ENCODE measurements at regions not wholly inside any gene's neighbourhood (a gene's known extent, or its start where the extent isn't known, plus 50 kb on each side); places are given as distances from the start of the nearest gene placed in this dataset.
"Not testable (repeated sequence)": the region's sequence is repeated elsewhere in the genome, so short reads cannot be mapped to it uniquely, and the experiment has no call there.

DNA sequence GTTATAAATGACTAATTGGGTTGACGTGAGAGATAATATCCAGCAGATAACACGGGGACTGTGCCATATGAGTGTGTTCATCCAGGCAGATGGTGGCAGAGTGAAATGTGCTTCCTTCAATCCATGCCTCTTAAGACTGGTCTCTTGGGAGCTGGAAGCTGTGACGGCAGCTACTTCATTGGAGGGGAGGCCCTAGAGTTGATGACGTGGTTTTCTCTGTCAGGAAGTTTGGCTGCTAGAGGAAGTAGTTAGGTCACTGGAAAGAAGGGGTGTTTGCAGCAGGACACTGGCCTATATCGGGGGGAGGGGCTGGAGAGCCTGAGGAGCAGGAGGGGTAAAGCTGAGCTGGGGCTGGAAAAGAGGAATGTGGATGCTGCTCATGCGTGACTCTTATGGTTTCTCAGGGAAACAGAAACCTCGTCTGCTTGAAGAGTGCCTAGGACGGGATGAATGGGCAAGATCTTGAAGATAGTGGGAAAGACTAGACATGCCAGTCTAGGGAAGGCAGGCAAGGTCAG, 3051.6 kb downstream of the RPIA start:
- not testable (repeated sequence) for H3K36me3 ChIP-seq (ENCODE audit: insufficient read depth, low read length); H3K9me3 ChIP-seq (ENCODE audit: control insufficient read depth, insufficient read depth, low read length); H3K9ac ChIP-seq (ENCODE audit: low read depth, low read length); H3K4me1 ChIP-seq (ENCODE audit: insufficient read depth, low read length)

DNA sequence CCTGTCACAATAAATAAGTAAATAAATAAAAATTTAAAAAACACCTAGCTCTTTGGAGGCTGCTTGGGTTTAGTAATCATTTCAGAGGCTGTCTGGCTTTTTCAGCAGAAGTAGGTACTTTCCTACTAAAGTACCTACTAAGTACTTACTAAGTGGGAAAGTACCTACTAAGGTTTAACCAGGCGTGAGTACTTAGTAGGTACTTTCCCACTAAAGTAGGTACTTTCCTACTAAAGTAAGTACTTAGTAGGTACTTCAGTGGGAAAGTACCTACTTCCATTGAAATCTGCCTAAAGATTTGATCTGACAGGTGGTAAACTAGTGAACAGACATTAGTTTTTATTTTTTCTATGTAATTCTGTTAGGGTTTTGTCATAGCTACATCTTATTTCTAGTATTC, 3052.4 kb downstream of the RPIA start:
- H3K9me3 ChIP-seq (ENCODE audit: control insufficient read depth, insufficient read depth, low read length); H3K9ac ChIP-seq (ENCODE audit: low read depth, low read length); H3K36me3 ChIP-seq (ENCODE audit: insufficient read depth, low read length); H3K4me1 ChIP-seq (ENCODE audit: insufficient read depth, low read length): not testable (repeated sequence)

DNA sequence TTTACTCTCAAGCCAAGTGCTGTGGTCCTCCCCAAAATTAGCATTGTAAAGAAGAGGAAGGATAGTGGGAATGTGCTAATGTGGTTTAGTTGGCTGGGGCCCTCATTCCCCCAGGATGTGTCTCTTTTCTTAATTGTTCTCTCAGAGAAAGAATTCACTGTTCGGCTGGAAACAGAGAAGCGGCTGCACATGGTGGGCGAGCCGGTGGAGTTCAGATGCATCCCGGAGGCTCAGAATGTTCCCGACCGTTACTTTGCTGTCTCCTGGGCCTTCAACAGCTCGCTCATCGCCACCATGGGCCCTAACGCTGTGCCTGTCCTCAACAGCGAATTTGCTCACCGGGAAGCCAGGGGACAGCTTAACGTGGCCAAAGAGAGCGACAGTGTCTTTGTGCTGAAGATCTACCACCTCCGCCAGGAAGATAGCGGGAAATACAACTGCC, 3053.2 kb downstream of the RPIA start:
- H3K9ac ChIP-seq (ENCODE audit: low read depth, low read length) = peak overlapping the region; percentile 42; the same call in 1 of the 2 replicates
- H3K9me3 ChIP-seq (ENCODE audit: control insufficient read depth, insufficient read depth, low read length); H3K36me3 ChIP-seq (ENCODE audit: insufficient read depth, low read length); H3K4me1 ChIP-seq (ENCODE audit: insufficient read depth, low read length): not testable (repeated sequence)

DNA sequence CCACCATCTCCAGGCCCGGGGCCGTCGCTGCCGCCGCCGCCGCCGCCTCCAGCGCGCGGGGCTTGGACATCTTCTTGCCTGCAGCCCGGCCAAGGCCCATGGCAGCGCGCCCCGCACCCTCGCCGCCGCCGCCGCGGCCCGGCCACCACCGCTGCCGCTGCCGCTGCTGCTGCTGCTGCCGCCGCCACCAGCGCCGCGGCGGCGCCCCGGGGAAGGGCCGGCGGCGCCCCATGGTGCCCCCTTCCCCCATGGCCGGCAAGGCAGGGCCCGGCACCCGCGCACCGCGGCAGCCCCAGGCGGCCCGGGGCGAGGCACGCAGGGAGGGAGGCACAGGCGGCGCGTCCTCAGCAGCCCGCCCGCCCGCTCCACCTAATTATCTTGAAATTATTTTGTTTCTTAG, 3057.4 kb downstream of the RPIA start:
- Histone ChIP-seq H3K9me3 (ENCODE audit: control insufficient read depth, insufficient read depth, low read length) (no peaks in the 10 kb centered on the region), H3K36me3 (ENCODE audit: insufficient read depth, low read length) (no peaks in the 10 kb centered on the region), H3K9ac (ENCODE audit: low read depth, low read length) (no peak overlapping the region), H3K4me1 (ENCODE audit: insufficient read depth, low read length) (no peaks in the 10 kb centered on the region)

DNA sequence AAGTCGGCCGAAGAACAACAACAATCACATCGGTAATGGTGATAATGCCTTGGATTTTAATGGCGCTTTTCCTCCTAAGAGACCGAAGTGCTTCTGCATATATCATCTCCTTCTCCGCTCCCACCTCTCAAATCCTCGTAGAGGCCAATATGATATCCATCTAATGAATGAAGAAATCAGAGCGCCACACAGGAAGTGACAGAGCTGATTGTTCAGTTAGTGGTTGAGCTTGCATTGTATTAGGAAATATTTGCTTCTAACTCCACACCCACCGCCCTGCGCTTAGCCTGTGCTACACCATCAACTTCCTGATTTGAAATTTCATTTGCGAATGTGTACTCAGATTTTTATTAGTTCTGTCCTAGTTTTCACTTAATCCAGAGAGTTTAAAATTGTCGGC, 3058.2 kb downstream of the RPIA start:
- H3K9ac ChIP-seq (ENCODE audit: low read depth, low read length); H3K36me3 ChIP-seq (ENCODE audit: insufficient read depth, low read length); H3K9me3 ChIP-seq (ENCODE audit: control insufficient read depth, insufficient read depth, low read length); H3K4me1 ChIP-seq (ENCODE audit: insufficient read depth, low read length): not testable (repeated sequence)

DNA sequence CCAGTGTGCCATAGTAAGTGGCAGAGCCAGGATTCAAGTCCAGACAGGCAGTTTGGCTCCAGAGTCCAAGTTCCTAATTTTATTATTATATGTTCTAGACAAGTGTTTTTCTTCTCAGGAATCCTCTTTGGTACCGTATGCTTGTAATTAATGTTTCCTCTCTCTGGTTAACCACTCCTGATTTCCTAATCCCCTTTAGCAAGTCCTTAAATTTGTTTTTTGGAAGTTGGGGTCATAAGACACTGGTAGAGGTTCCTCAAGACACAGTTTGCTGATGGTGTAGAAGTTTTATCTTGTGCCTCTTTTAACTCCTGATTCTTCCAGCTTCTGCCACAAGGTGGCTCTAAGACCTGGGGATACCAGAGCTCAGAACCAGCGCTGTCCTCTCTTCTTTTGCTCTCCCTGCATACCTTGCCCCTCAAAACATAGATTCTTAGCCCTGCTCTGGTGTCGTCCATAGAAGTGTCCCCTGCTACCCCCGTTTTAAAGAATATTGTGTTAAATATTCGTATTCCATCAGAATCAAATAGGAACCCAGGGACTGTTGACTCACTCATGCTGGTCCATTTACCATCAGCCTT, 3068.0 kb downstream of the RPIA start:
- H3K4me1 ChIP-seq (ENCODE audit: insufficient read depth, low read length); H3K9me3 ChIP-seq (ENCODE audit: control insufficient read depth, insufficient read depth, low read length); H3K36me3 ChIP-seq (ENCODE audit: insufficient read depth, low read length); H3K9ac ChIP-seq (ENCODE audit: low read depth, low read length): not testable (repeated sequence)

DNA sequence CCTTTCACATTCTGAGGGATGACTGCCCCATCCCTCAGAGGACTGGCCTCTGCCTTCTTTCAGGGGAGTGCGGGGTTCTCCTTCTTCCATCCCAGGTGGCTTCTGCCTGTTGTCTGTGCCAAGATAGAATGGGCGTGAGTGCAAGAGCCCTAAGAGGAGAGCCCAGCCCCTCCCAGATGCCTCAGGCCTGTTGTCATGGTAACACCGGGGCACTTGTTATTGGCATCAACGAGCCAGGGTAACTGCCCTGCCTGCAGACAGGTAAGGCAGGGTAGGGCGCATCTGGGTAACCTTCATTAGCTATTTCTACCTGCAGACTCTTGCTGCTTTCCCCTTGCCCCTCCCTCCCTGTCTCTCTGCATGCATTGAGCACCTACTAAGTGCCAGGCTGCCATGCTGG, 3069.2 kb downstream of the RPIA start:
- not testable (repeated sequence) for H3K4me1 ChIP-seq (ENCODE audit: insufficient read depth, low read length); H3K9ac ChIP-seq (ENCODE audit: low read depth, low read length); H3K36me3 ChIP-seq (ENCODE audit: insufficient read depth, low read length); H3K9me3 ChIP-seq (ENCODE audit: control insufficient read depth, insufficient read depth, low read length)

DNA sequence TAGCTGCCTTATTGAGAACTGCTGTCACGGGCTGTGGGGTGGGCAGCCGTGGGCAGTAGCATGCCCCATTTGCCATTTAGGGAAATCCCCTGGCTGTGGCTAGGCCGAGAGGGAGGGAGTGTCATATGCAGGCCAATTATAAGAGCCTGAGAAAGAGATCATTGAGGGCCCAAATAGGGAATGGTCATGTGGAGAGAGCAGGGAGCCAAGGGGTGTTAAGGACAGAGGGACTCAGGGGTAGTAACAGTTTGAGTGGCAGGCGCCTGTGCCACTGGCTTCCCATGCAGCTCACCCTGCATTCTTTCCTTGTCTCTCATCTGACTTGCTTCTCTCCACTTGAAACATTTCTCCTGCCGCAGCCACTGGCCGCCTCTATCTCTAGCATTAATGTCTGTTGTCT, 3070.8 kb downstream of the RPIA start:
- not testable (repeated sequence) for H3K36me3 ChIP-seq (ENCODE audit: insufficient read depth, low read length); H3K9me3 ChIP-seq (ENCODE audit: control insufficient read depth, insufficient read depth, low read length); H3K4me1 ChIP-seq (ENCODE audit: insufficient read depth, low read length); H3K9ac ChIP-seq (ENCODE audit: low read depth, low read length)

DNA sequence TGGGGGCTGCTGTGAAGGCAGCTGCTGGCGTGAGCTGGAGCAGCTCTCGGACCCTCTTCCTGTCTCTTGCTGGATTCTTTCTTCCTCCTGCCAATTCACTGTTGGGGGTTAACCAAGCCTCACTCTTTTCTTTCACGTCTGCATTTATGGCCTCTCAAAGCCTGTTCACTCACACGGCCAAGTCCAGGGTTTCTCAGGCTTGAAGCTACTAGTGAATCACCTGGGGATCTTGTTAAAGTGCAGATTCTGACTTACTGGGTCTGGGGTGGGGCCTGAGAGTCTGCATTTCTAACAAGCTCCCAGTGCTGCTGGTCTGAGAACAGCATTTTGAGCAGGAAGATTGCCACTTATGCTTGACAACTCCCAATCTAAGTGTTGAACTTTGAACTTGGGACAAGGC, 3072.2 kb downstream of the RPIA start:
- H3K9me3 ChIP-seq (ENCODE audit: control insufficient read depth, insufficient read depth, low read length); H3K4me1 ChIP-seq (ENCODE audit: insufficient read depth, low read length); H3K9ac ChIP-seq (ENCODE audit: low read depth, low read length); H3K36me3 ChIP-seq (ENCODE audit: insufficient read depth, low read length): not testable (repeated sequence)

DNA sequence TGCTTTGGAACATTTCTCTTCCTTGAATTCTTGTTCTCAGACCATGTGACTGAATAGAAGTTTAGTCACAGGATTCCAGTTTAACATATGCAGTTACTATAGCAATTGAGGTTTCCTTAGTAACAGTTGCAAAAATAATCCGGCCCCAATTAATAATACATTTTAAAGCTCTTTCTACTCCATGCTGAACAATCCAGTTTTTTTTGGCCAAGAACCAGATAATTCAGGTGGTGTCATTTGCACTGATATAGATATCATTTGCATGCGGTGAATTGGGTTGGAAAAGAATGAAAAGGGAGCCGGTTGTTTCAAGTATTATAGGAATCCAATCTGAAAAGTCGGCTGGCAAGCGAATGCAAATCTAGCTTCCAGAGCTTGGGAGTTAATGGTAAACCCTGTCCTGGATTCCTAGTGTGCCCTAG, 3073.1 kb downstream of the RPIA start:
- not testable (repeated sequence) for H3K36me3 ChIP-seq (ENCODE audit: insufficient read depth, low read length); H3K4me1 ChIP-seq (ENCODE audit: insufficient read depth, low read length); H3K9ac ChIP-seq (ENCODE audit: low read depth, low read length); H3K9me3 ChIP-seq (ENCODE audit: control insufficient read depth, insufficient read depth, low read length)

DNA sequence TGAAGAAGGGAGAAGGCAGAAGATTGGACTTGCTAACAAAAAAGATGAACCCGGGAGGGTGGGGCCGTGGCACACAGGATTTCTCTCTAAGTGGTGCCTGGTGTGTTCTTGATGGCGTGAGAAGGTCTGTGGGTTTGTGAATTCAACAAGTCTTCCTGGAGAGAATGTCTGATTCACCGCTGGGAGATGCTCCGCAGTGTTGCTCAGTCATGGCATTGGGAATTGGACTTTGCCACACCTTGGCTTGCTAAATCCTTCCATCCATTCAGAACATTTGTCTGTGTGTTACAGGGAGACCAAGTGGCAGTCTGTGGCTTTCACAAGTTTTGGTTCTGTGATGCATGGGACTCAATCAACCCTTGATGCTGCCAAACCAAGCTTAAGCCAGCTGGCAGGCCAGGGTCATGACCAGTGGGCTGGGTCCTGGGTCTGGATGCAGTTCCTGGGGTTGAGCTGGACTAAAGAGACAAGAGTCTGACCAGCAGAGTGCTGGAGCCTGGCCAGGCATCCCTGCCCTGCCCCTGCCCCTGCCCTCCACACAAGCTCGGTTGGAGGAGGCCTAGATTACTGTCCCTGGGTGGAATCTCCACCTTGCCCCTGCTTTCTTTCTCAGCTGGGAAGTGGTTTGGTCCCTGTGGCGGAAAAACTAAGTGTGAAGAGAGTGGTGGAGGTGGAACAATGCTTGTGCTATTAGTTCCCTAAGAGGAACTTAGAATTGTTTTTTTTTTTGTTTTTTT, 3073.7 kb downstream of the RPIA start:
- not testable (repeated sequence) for H3K9me3 ChIP-seq (ENCODE audit: control insufficient read depth, insufficient read depth, low read length); H3K36me3 ChIP-seq (ENCODE audit: insufficient read depth, low read length); H3K4me1 ChIP-seq (ENCODE audit: insufficient read depth, low read length); H3K9ac ChIP-seq (ENCODE audit: low read depth, low read length)

DNA sequence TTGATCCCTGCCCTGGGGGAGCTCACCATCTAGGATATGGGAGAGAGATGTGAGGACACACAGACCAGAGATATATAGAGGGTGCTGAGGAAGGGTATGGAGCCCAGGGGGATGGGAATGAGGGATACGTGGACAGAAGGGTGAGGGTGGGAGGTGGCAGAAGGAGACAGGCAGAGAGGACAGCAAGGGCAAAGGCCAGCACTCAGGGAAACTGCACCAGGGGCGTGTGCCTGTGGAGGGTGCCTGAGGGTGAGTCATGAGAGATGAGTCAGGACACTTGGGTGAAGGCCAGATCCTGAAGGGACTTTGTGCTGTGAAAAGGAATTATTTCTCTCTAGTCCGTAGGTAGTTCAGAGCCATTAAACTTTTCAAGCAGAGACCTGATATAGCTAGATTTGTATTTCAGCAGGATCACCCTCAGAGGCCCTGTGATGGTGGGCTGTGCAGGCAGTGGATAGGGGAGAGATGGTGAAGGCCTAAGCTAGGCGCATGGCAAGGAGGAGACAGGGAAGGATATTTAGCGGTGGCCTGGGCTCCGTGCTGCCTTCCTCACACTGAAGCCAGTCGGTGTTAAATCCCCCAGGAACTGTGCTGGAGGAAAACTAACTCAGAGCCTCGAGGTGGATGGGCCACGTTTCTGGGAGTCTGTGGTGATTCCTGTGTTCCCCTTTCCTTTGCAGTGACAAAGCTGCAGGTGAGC, 3075.0 kb downstream of the RPIA start:
- not testable (repeated sequence) for H3K36me3 ChIP-seq (ENCODE audit: insufficient read depth, low read length); H3K9me3 ChIP-seq (ENCODE audit: control insufficient read depth, insufficient read depth, low read length); H3K9ac ChIP-seq (ENCODE audit: low read depth, low read length); H3K4me1 ChIP-seq (ENCODE audit: insufficient read depth, low read length)

DNA sequence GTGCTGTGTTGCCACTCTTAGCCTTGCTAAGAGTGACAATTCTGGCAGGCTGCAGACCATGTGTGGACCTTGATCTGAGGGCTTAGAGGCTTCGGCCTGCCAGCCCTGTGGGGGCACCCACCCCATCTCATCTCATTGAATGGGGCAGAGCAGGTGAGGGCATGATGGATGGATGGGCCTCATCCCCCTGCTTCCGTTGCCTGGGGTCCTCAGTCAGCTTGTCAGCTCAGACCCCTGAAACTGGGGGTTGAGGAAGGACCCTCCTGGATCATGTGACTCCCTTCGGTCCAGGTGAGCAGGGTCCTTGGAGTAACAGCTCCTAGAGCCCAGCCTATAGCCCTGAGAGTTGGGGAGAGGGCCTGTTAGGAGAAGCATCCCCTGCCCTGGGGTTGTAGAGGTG, 3076.8 kb downstream of the RPIA start:
- H3K9ac ChIP-seq (ENCODE audit: low read depth, low read length); H3K36me3 ChIP-seq (ENCODE audit: insufficient read depth, low read length); H3K9me3 ChIP-seq (ENCODE audit: control insufficient read depth, insufficient read depth, low read length); H3K4me1 ChIP-seq (ENCODE audit: insufficient read depth, low read length): not testable (repeated sequence)

DNA sequence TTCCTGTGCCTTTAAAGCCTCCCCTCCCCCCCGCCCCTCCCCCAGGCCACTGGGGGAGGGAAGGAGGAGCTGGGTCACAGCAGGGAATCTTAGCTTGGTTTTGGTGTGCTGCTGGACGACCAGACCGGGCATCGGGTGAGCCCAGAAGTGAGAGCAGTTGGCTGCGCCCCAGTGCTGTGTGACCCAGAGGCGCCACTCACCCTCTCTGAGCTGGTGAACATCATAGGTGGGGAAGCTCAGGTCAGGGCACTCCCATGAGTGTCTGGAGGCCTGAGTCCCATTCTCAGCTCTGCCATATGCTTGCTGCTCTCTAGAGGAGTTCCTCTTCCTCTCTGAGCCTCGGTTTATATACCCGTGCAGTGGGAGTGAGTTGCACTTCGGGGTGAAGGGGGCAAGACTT, 3077.5 kb downstream of the RPIA start:
- not testable (repeated sequence) for H3K36me3 ChIP-seq (ENCODE audit: insufficient read depth, low read length); H3K9me3 ChIP-seq (ENCODE audit: control insufficient read depth, insufficient read depth, low read length); H3K9ac ChIP-seq (ENCODE audit: low read depth, low read length); H3K4me1 ChIP-seq (ENCODE audit: insufficient read depth, low read length)

DNA sequence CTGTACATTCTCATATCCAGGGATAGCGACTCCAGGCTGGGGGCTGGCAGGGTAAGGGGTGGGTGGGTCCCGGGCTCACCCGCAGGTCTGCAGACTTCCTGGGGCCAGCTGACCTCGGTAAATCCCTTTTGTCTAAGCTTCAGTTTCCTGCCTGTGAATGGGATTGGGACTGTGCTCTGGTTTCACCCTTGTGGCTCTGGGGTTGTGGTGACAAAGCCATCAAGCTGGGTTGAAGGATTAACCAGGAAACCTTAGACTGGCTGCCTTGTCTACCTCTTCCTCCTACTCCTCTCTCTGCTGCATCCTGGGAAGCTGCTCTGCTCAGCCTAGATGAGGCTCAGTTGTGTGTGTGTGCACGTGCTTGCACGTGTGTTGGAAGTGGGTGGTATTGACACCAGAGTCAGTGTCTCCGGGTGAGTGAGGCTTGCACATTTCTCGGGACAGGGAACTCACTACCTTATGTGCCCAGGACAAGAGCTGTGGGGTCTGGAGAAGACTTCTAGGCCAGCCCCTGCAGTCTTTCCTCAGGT, 3078.6 kb downstream of the RPIA start:
- H3K9me3 ChIP-seq (ENCODE audit: control insufficient read depth, insufficient read depth, low read length); H3K4me1 ChIP-seq (ENCODE audit: insufficient read depth, low read length); H3K36me3 ChIP-seq (ENCODE audit: insufficient read depth, low read length); H3K9ac ChIP-seq (ENCODE audit: low read depth, low read length): not testable (repeated sequence)

All from ES-I3 (cell line).